ENCODE measurements at regions not wholly inside any gene's neighbourhood (a gene's known extent, or its start where the extent isn't known, plus 50 kb on each side); places are given as distances from the start of the nearest gene placed in this dataset.

DNA sequence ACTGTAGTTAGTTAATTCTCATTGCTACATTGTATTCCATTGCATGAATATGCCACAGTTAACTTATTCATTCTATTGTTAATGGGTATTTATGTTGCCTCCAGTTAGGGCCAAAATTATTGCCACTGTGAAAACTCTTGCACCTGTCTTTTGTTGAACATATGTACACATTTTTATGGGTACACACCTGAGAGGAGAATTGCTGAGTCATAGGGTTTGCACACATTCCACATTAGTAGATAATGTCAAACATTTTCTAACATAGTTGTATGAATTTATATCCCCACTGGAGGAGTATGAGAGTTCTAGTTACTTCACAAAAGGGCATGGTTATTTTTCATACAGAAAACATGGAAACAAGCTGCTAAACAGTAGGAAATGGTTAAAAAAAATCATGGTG lies 338.4 kb downstream of the FOXO1 start:
- DNase-seq, result no peak

DNA sequence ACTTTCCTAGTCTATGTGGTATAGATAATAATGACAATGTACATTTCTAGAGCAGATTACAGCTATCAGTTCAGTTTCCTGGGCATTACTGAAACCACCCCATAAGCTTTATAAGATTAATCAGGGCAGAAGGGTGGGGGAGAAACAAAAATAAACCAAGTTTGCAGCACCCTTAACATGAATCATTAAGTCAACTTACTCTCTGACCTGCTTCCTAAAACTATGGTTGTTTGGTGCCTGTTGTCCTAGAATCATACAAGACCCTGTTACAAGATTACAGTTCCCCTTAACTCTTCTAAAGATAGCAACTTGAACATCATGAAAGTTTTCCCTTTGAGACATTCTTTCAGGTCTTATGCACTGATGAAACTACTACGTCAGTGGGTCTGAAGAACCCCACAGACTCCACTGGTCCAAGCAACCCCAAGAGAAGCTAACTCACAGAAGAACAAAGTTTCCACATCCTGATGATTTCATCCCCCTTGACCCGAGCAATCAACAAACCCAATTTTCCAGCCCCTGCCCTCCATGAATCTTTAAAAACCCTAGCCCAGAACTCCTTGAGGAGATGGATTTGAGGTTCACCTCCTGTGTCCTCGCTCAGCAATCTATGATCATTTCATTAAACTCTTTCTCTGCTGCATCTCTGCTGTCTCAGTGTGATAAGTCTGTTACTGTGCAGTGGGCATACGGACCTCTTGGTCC lies 336.5 kb downstream of the FOXO1 start:
- DNase-seq, result peak; percentile 68

DNA sequence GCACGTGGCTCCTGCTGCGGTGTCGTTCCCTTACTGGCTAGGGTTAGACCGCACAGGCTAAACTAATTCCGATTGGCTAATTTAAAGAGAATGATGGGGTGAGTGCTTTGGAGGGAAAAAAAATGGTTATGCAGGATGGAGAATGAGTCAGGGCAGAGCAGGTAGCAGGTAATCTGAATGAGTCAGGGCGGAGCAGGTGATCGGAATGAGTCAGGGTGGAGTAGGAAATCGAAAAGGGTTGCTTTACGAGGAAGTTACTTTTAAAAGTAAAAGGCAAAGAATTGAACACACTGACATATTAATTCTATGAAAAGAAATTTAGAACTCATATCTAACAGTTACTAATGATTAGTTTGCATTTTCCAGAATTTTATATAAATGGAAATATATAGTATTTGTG lies 335.5 kb downstream of the FOXO1 start:
- DNase-seq, result no peak

DNA sequence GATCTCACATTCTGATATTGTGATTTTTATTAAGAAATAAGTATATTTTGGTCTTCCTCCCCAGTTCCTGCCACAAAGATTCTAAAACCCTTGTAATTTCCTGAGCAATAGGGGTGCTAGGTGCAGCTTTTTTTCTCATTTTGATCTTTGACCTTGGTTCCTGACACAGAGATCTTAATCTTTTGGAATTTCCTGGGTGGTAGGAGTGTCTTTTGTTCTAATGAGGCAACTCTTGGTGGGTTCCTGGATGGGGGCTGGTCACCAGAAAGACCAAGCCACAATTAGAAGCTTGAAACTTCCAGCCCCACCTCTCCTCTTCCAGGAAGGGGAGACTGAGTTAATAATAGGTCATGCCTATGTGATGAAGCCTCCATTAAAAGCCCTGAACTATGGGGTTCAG lies 334.6 kb downstream of the FOXO1 start:
- no peak for DNase-seq

DNA sequence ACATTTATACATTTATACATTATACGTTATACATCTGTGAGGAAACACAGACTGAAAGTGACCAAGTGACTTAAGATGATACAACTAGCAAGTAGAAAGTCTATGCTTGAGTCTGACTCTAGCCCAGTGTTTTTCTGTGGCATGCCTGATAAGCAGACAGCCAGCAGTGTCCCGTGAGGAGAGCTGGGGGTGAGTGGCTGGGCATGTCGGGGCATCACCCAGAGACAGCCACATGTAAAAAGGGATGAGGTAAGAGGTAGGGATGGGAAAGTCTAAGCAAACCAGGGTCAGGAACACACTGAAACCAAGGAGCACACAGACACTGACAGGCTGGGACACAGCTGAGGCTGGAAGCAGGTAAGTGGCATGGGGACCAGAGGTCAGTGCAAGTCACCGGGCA lies 333.2 kb downstream of the FOXO1 start:
- peak; percentile 86 for DNase-seq

DNA sequence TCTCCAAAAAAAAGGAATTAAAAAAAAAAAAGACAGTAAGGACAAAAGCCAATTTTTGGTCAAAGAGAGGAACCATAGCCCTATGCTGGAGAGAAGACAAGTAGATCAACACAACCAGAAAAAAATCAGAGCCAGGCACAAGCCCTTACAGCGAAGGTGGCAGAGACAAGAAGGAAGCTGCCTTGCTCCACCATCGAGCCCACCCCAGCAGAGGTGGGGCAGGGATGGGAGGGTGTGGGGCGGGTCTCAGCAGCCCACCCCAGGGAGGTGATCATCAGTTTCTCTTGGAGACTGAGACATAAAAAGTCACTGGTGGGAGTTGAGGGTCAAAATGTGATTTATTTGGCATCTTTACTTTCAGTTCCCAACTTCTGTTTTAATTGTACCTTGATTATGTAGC lies 332.4 kb downstream of the FOXO1 start:
- no peak for DNase-seq

DNA sequence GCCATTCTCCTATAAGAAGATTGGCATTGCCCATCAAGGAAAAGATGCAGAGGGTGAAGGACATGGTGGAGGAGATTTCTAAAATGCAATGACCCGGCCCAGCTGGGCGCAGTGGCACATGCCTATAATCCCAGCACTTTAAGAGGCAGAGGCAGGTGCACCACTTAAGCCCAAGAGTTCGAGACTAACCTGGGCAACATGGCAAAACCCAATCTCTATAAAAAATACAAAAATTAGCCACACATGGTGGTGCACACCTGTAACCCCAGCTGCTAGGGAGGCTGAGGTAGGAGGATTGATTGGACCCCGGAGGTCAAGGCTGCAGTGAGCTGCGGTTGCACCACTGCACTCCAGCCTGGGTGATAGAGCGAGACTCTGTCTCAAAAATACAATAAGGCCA lies 331.8 kb downstream of the FOXO1 start:
- DNase-seq, result no peak

DNA sequence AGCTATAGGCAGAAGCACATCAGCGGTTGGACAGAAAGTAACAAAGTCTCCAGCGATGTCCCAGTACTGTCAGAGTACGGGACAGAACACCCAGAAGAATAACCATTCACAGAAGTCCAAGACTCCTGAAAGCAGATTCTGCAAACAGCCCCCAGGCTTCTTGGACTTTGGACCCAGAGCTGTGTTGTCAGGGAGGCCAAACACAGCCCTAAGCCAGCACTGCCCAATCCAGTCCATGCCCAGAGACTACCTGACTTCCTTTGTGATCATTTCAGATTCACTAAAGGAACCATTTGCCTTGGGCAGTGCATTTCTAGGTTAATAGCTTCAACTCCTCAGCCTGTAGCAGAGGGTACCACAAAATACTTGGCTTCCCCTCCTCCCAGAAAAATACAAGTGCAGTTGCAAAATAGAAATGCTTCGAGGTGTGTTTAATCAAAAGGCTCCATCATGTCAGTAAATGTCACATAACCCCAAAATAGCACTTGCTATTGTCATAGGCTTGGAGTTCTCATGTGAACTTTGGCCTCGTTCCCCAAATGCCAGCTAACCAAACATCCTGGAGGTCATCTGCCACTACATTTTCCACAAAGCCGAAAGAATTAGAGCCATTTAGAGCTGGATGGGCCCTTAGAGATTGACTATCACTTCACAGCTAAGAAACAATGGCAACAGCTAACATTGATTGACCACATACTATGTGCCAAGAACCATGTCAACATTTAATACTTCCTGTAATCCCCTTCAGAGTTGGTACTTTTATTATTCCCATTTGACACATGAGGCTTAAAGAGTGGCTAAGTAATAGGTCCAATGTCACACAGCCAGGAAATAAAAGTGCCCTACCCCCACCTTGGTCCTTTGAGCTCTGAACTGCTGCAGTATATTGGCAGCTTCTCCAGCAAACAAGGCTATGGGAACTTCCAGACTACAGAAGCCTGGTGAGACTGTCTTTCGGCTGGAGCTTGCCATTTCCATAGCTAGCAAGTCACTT lies 329.9 kb downstream of the FOXO1 start:
- no peak for DNase-seq

DNA sequence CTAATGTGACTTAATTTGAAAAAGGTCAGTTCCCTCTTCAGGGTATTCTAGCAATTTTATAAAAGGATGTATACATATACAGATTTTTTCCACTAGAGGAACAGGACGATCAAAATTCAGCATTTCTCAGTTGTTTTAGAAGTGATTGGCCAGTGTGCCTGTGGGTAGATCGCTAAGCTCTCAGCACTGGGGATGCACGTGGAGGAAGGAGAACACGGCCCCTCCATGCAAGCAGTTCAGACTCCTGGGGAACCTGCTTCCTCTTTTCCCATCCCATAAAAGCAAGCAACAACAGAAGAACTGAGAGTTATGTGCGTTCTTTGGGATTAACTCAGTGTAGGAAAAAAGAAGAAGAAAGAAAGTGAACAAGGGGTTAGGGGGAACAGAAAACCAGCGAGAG lies 328.8 kb downstream of the FOXO1 start:
- DNase-seq, result no peak

DNA sequence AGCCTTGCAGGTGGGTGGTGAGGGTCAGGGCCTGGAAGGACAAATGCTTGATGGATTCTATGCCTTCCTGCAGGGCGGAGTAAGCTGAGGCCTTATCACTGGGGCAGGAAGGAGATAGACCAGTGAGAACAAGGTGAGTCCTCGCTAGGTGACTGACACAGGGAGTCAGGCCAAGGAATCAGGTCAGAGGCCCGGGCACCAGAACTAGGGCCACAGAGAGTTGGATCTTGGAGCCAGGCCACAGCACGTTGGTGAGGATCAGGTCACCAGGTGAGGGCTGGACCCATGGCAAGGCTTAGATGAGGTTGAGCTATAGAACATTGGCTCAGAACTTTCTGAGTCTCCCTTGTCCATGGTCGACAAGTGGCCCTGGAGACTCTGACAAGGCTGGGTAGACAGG lies 328.2 kb downstream of the FOXO1 start:
- DNase-seq, result no peak

DNA sequence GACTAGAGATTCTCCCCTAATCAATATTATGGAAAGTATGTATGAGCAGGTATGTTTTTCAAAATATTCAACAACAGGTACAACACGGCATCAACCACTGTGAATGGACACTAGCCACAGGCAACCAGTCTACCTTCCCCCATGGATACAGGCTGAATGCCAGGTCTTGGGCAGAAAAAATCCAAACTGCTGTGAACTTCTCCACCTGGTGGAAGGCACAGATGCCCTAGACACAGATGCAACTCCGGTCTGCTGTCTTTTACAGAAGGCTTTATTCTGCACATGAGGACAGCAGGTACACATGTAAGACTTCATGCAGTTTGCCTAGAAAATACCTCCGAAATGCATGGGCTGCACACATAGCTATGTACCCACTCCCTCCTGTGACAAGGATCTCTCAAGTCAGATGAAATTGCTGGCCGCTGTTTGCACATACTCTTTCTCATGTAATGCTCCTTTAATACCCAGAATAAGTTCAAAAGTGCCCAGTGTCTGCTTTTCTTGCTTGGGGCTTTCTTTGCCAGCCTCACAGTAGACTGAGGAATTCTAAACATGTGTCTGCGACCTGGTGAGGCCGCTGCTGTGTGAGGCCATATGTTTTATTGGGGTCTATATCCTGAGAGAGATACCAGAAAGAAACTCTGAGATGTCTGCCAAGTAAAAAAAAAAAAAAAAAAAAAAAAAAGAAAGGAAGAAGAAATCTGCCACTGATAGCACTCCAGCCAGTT lies 325.9 kb downstream of the FOXO1 start:
- no peak for DNase-seq

DNA sequence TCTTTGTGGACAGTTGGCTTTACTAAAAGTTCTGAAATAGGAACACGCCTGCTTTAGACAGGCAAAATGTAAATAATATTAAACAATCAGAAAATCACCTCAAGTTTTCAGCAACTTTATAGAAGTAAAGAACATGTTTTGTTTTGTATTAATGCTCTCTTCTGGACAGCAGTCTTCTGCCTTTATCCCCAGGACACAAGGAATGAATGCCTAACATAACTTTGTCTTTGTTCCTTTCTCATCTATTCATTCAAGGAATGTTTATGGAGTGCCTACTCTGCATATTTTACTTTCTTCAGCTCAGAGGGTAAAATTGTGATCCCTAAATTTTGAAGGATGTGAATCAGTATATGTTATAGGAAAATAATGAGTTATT lies 325.4 kb downstream of the FOXO1 start:
- no peak for DNase-seq

DNA sequence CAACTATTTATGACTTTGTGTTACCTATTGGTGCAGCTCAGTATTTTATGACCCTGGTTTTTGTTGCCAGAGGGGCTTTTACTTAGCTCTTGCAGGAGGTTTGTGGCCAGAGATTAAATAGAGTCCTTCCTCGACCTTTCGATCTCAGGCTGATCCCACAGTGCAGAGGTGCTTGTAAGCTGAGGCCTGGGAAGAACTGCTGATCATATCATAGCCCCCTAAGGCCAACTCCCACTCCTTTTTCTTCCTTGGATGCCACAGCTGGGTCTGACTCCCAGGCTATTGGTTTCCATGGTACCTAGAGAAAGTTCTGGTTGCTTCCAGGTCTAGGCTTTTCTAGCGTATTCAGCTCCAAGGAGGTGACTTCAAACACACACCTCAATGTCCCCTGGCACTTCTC lies 324.9 kb downstream of the FOXO1 start:
- no peak for DNase-seq

DNA sequence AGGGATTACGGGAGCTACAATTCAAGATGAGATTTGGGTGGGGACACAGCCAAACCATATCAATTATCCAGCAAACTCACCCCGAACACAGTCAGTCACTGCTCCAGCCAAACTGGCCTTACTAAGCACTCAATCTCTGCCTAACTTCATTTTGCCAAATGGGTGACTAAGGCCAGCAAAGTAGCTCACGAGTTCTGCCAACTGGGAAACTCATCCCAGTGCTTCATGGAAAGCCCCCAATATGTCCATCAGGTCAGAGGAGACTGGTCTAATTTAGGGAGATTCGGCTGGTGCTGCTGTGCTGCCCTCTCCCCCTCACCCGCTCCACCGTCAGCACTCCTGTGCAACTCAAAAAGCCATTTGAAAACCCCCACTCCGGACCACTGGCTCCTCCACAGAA lies 324.0 kb downstream of the FOXO1 start:
- no peak for DNase-seq

DNA sequence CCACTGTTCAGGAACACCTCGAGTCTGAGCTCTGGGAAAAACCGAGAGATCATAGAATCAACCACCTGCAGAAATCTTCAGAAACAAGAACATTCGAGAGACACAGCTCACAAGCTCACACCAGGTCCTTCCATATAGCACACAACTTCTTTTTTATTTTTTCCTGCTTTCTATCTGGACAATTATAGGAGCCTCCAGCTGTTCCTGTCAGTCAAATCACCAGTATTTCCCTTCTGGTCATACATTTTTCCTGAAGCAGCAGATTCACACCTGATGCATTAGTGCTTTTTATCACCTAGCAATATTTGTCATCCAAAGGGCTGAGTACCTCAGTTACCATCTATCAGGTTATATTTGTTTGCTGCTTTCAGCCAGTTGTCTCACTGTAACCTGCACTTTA lies 323.5 kb downstream of the FOXO1 start:
- no peak for DNase-seq

DNA sequence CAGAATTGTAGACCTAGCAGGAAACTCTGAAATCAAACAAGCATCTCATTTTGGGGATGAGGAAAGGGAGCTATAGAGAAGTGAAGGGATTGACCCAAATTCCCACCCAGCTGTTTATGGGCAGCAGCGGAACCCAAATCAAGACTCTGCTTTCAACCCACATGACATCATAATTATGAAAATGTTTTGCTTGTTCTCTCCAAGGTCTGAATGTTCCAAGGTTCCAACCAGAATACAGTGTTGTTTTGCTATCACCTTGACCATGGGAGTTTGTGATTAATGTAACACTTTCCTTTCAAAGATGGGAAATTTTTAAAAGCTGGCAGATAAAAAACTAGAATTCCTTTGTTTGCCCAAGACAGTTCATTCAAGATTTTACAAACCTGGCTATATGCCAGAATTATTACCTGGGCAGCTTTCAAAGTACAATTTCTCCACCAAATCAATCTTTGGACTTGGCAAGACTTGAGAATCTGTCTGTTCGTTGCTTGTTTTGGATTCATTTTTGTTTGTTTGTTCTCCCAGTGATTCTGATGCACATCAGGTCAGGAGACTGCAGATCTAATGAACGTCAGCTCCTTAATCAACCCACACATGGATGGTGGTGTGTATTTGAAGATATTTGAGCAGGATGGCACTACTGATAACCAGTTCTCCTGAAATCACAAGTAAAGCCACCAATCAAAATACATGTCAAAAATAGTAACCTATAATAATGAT lies 322.7 kb downstream of the FOXO1 start:
- DNase-seq, result no peak

DNA sequence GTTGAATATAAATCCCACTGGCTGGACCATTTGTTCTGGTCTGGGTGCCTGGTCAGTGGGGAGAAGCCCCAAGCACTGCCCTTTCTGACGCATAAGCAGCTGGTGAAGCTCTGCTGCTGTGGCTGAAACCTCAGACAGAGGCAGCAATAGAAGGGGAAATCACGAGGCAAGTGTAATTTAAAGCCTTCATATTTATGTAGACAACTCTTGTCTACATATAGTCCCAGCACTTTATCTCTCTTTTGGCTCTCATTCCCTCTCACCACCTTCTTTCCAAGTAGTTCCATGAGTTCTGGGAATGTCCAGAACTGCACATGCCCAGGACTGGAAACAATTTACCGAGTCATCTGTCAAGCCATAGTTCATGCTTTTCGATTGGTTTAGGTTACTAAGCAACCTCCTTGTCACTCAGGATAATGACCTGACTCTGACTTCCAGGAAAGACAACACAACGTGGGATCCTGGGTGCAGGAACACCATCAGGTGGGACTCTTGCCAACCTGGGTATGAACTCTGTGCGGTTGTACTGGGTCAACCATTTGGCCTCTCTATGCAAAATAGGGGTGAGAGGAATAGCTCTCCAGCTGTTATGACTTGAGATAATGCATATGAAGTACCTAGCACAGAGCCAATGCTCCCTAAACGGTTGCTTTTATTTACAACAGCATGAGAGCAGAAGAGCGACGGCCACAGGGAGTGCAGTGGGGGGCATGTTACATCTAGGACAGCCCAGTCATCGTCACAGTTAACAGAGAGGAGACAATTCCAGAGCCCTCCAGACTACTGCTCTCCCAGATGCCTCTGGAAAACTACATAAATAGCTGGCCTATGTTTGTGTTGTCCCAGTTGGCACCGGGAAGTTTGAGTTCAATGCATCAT lies 321.9 kb downstream of the FOXO1 start:
- DNase-seq, result no peak

DNA sequence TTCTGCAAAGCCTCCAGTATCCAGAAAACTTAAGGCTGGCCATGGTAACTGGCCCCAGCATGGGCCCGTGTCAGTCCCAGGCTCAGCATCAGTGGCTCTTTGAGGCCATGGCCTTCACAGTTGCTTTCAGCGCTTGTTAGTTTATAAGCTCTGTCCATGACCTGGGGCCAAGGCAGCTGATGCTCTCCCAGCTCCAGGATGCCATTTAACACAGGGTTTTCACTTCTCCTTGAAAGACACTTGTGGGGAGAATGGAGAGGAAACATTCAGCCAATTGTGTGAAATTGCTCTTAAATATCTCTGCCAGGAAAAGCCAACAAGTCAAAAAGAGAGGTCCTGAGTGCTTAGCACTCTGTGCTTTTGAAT lies 321.3 kb downstream of the FOXO1 start:
- DNase-seq, result no peak

DNA sequence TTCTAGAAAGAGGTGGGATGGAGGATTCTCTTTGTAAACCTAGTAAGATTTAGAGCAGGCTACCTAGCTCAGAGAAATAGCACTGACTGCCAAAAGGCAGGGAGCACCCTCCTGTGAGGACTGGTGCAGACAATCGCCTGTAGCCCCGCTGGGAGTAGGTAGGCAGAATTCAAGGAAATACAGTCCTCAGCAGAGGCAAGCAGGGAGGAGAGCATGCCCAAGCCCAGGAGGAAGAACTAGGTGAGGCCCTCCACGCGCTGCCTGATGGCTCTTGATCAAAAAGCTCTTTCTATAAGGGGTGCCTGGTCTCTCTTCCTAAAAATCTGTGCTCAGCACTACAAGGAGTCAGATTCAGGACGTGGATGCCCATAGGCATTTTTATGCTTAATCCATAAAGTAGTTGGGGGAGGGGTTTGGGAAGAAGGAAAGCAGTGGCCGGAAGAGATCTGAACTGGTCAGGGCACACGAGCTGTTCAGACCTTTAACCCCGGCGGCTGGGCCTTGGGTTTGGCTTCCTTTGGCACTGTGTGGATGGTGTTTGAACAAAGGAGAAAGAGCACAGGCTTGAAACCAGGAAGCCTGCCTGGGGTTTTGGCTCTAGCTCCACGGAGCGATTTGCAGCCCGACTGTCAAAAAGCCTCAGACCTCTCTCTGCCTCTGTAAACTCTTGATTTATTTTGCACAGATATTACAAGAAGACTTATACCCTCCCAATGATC lies 320.6 kb downstream of the FOXO1 start:
- no peak for DNase-seq

DNA sequence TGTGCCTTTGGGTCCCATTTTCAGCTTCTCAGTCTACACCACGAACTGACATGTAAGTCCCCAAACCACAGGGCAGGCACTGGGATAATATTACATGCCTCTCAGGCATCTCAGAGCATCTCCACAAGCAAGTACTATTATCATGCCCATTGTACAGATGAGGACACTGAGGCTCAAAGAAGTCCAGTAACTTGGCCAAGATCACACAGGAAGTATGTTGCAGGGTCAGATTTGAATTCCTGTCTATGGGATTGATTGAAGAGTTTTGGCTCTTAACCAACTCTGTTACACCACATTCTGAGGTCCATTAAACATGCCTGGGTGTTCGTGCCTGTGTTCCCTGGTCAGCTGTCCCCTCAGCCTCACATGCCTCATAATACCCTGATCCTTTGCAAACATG lies 319.8 kb downstream of the FOXO1 start:
- DNase-seq, result no peak

DNA sequence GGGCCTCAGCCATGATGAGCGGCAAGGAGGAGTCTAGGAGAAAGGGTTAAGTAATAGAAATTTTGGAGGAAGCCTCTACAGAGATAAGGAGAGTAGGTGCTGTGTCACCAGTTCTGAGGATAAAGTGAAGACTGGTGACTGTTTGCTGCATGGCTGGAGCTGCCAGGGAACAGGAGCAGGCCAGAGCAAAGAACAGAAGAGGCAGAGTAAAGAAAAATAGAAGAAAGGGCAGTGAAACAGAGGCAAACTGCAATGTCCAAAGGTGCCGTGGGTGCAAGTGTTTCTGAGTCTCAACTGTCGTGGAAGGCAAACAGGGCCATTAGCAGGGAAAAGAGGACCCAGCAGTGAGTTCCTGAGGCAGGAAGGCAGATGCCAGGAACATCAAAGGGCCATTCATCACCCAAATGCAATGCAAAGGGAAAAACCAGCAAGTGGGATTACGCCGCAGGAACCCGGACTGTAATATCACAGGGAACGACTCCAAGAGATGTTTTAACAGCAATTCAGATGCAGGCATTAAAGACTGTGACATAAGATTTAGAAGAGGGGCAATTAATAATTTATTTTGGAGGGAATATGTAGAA lies 318.3 kb downstream of the FOXO1 start:
- no peak for DNase-seq

All from hematopoietic multipotent progenitor cell treated with erythropoietin and hydrocortisone succinate and interleukin-3 and kit ligand, for 8 days (in vitro differentiated cells).